ENCODE measurements at regions not wholly inside any gene's neighbourhood (a gene's known extent, or its start where the extent isn't known, plus 50 kb on each side); places are given as distances from the start of the nearest gene placed in this dataset.

DNA sequence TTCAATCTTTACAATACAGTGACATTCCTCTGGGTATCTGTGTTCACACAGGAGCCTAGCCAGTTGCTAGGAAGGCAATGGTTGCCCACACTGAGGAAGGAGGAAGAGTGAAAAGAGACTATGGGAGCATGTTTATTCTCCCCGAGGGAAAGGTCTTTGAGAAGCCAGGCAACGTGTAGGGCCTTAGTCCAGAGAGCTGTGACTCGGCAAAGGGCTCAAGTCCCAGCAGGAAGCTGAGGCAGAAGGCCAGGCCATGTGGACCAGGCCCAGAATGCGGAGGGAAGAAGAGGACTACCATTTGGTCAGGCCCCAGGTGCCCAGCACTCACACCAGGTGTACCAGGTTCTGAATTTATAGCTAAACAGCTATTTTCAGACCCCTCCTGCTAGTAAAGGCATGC, 136.6 kb upstream of the DMAC1 start:
- TF ChIP-seq, protein P1, sequence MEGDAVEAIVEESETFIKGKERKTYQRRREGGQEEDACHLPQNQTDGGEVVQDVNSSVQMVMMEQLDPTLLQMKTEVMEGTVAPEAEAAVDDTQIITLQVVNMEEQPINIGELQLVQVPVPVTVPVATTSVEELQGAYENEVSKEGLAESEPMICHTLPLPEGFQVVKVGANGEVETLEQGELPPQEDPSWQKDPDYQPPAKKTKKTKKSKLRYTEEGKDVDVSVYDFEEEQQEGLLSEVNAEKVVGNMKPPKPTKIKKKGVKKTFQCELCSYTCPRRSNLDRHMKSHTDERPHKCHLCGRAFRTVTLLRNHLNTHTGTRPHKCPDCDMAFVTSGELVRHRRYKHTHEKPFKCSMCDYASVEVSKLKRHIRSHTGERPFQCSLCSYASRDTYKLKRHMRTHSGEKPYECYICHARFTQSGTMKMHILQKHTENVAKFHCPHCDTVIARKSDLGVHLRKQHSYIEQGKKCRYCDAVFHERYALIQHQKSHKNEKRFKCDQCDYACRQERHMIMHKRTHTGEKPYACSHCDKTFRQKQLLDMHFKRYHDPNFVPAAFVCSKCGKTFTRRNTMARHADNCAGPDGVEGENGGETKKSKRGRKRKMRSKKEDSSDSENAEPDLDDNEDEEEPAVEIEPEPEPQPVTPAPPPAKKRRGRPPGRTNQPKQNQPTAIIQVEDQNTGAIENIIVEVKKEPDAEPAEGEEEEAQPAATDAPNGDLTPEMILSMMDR (IDR thresholded peaks at IDR 0.05; ENCODE audit: borderline replicate concordance, extremely low read depth, low read length, poor library complexity, severe bottlenecking) = no peak
- no peak for TF ChIP-seq EZH2 (IDR thresholded peaks at IDR 0.05; ENCODE audit: borderline replicate concordance, low read depth, low read length, severe bottlenecking)
